Activated T-helper 17 cell treated with anti-CD3 and anti-CD28 coated beads, Interleukin-2, amount 50 U/mL, for 72 hours (primary cell): ENCODE measurements at regions not wholly inside any gene's neighbourhood (a gene's known extent, or its start where the extent isn't known, plus 50 kb on each side); places are given as distances from the start of the nearest gene placed in this dataset.

Experiments
- ATAC-seq: fragments of 150-1000 bp; cut with Tn5 transposase; replicated peaks from 2 replicates; pipeline ENCODE4 v1.10.0; 2021; ENCODE audit warnings: mild to moderate bottlenecking, moderate library complexity
- H3K27ac Mint-ChIP-seq: one replicate; pipeline ENCODE4 v1.8.0; 2022; ENCODE audit warnings: mixed read lengths
- H3K27me3 Mint-ChIP-seq: one replicate; pipeline ENCODE4 v1.8.0; 2022; ENCODE audit warnings: mixed read lengths
- H3K36me3 Mint-ChIP-seq: one replicate; pipeline ENCODE4 v1.8.0; 2022; ENCODE audit warnings: low read depth, mild to moderate bottlenecking, mixed read lengths
- H3K4me1 Mint-ChIP-seq: one replicate; pipeline ENCODE4 v1.8.0; 2022; ENCODE audit warnings: mixed read lengths
- H3K4me3 Mint-ChIP-seq: one replicate; pipeline ENCODE4 v1.8.0; 2022; ENCODE audit warnings: mild to moderate bottlenecking, mixed read lengths
- H3K9me3 Mint-ChIP-seq: one replicate; pipeline ENCODE4 v1.8.0; 2022; ENCODE audit warnings: mixed read lengths

- ATAC-seq: no peak
- no peaks in the 10 kb centered on the region for H3K9me3 Mint-ChIP-seq
- H3K27ac Mint-ChIP-seq: no peak overlapping the region
- no peaks in the 10 kb centered on the region for H3K36me3 Mint-ChIP-seq
- H3K4me1 Mint-ChIP-seq: peaks cover 21% of the 10 kb centered on the region
- H3K4me3 Mint-ChIP-seq: no peak overlapping the region
- peaks cover 4% of the 10 kb centered on the region for H3K27me3 Mint-ChIP-seq
Observed at GRCh38 chr1:221813887-221814286, 72.0 kb upstream of the DUSP10 start.

- ATAC-seq: no peak
- Mint-ChIP-seq H3K4me1 (peaks cover 22% of the 10 kb centered on the region), H3K4me3 (no peak overlapping the region), H3K9me3 (no peaks in the 10 kb centered on the region), H3K27me3 (peaks cover 4% of the 10 kb centered on the region), H3K27ac (no peak overlapping the region), H3K36me3 (no peaks in the 10 kb centered on the region)
Observed at GRCh38 chr1:221812905-221813597, 71.2 kb upstream of the DUSP10 start.

- peaks cover 4% of the 10 kb centered on the region for H3K27me3 Mint-ChIP-seq
- H3K4me3 Mint-ChIP-seq: no peak overlapping the region
Observed at GRCh38 chr1:221812088-221812752, 70.3 kb upstream of the DUSP10 start.

GRCh38 chr1:221810406-221810805, 68.5 kb upstream of the DUSP10 start:
- Mint-ChIP-seq H3K27ac (peak overlapping the region; percentile 43), H3K36me3 (no peaks in the 10 kb centered on the region), H3K9me3 (no peaks in the 10 kb centered on the region), H3K4me1 (peaks cover 22% of the 10 kb centered on the region), H3K4me3 (peak overlapping the region; percentile 57), H3K27me3 (peaks cover 4% of the 10 kb centered on the region)
- peak; percentile 54 for ATAC-seq

More at GRCh38 chr1:221812088-221812752, 70.3 kb upstream of the DUSP10 start:
- H3K4me1 Mint-ChIP-seq: peaks cover 22% of the 10 kb centered on the region
- no peaks in the 10 kb centered on the region for H3K9me3 Mint-ChIP-seq
- H3K27ac Mint-ChIP-seq: no peak overlapping the region
- no peaks in the 10 kb centered on the region for H3K36me3 Mint-ChIP-seq
- ATAC-seq: no peak

- H3K4me1 Mint-ChIP-seq: peaks cover 26% of the 10 kb centered on the region
- peaks cover 4% of the 10 kb centered on the region for H3K9me3 Mint-ChIP-seq
- no peaks in the 10 kb centered on the region for H3K36me3 Mint-ChIP-seq
- peaks cover 4% of the 10 kb centered on the region for H3K27me3 Mint-ChIP-seq
- peak overlapping the region; percentile 57 for H3K4me3 Mint-ChIP-seq
- peak; percentile 86 for ATAC-seq
- H3K27ac Mint-ChIP-seq: peak overlapping the region; percentile 43
Observed at GRCh38 chr1:221809091-221810029, 67.5 kb upstream of the DUSP10 start.

- ATAC-seq: no peak
- Mint-ChIP-seq H3K27me3 (no peaks in the 10 kb centered on the region), H3K36me3 (no peaks in the 10 kb centered on the region), H3K4me3 (no peak overlapping the region), H3K4me1 (peaks cover 30% of the 10 kb centered on the region), H3K27ac (no peak overlapping the region), H3K9me3 (peaks cover 4% of the 10 kb centered on the region)
Observed at GRCh38 chr1:221806984-221807383, 65.1 kb upstream of the DUSP10 start.

- H3K36me3 Mint-ChIP-seq: no peaks in the 10 kb centered on the region
- no peak for ATAC-seq
- no peak overlapping the region for H3K27ac Mint-ChIP-seq
- H3K9me3 Mint-ChIP-seq: peaks cover 4% of the 10 kb centered on the region
- no peak overlapping the region for H3K4me3 Mint-ChIP-seq
- H3K4me1 Mint-ChIP-seq: peaks cover 35% of the 10 kb centered on the region
- H3K27me3 Mint-ChIP-seq: no peaks in the 10 kb centered on the region
Observed at GRCh38 chr1:221806236-221806635, 64.3 kb upstream of the DUSP10 start.

- Mint-ChIP-seq H3K27ac (no peak overlapping the region), H3K9me3 (peaks cover 7% of the 10 kb centered on the region), H3K4me1 (peaks cover 30% of the 10 kb centered on the region), H3K27me3 (no peaks in the 10 kb centered on the region), H3K36me3 (no peaks in the 10 kb centered on the region), H3K4me3 (no peak overlapping the region)
- no peak for ATAC-seq
Observed at GRCh38 chr1:221805121-221805520, 63.2 kb upstream of the DUSP10 start.

GRCh38 chr1:221804303-221804702, 62.4 kb upstream of the DUSP10 start:
- Mint-ChIP-seq H3K4me1 (peaks cover 21% of the 10 kb centered on the region), H3K36me3 (no peaks in the 10 kb centered on the region), H3K27ac (no peak overlapping the region), H3K4me3 (no peak overlapping the region), H3K9me3 (peaks cover 12% of the 10 kb centered on the region), H3K27me3 (no peaks in the 10 kb centered on the region)
- no peak for ATAC-seq

GRCh38 chr1:221801773-221802516, 60.1 kb upstream of the DUSP10 start:
- Mint-ChIP-seq H3K36me3 (no peaks in the 10 kb centered on the region), H3K9me3 (peaks cover 12% of the 10 kb centered on the region), H3K27ac (peak overlapping the region; percentile 27), H3K4me3 (no peak overlapping the region), H3K4me1 (peaks cover 16% of the 10 kb centered on the region), H3K27me3 (no peaks in the 10 kb centered on the region)
- ATAC-seq: peak; percentile 80

- Mint-ChIP-seq H3K27ac (no peak overlapping the region), H3K9me3 (peaks cover 12% of the 10 kb centered on the region), H3K36me3 (no peaks in the 10 kb centered on the region), H3K4me3 (no peak overlapping the region), H3K4me1 (peaks cover 16% of the 10 kb centered on the region), H3K27me3 (no peaks in the 10 kb centered on the region)
- peak; percentile 88 for ATAC-seq
Observed at GRCh38 chr1:221801251-221801661, 59.4 kb upstream of the DUSP10 start.

- ATAC-seq: peak; percentile 49
- H3K27ac Mint-ChIP-seq: no peak overlapping the region
- no peaks in the 10 kb centered on the region for H3K27me3 Mint-ChIP-seq
- H3K36me3 Mint-ChIP-seq: no peaks in the 10 kb centered on the region
- H3K9me3 Mint-ChIP-seq: peaks cover 12% of the 10 kb centered on the region
- no peak overlapping the region for H3K4me3 Mint-ChIP-seq
- H3K4me1 Mint-ChIP-seq: peaks cover 16% of the 10 kb centered on the region
Observed at GRCh38 chr1:221800831-221801230, 58.9 kb upstream of the DUSP10 start.

- Mint-ChIP-seq H3K27ac (no peak overlapping the region), H3K9me3 (peaks cover 8% of the 10 kb centered on the region), H3K36me3 (no peaks in the 10 kb centered on the region), H3K4me3 (no peak overlapping the region), H3K4me1 (peaks cover 32% of the 10 kb centered on the region), H3K27me3 (no peaks in the 10 kb centered on the region)
- no peak for ATAC-seq
Observed at GRCh38 chr1:221797506-221797905, 55.6 kb upstream of the DUSP10 start.

GRCh38 chr1:221796700-221797099, 54.8 kb upstream of the DUSP10 start:
- Mint-ChIP-seq H3K4me1 (peaks cover 26% of the 10 kb centered on the region), H3K27me3 (no peaks in the 10 kb centered on the region), H3K36me3 (no peaks in the 10 kb centered on the region), H3K27ac (no peak overlapping the region), H3K4me3 (no peak overlapping the region), H3K9me3 (peaks cover 8% of the 10 kb centered on the region)
- no peak for ATAC-seq
